Ecto neural progenitor cell (in vitro differentiated cells): ENCODE measurements at regions not wholly inside any gene's neighbourhood (a gene's known extent, or its start where the extent isn't known, plus 50 kb on each side); places are given as distances from the start of the nearest gene placed in this dataset.
"Not testable (repeated sequence)": the region's sequence is repeated elsewhere in the genome, so short reads cannot be mapped to it uniquely, and the experiment has no call there.

Source experiments
- DNase-seq: peaks from one replicate; pipeline ENCODE4 v3.0.0-alpha.2; 2018; ENCODE audit warnings: low spot score

DNA sequence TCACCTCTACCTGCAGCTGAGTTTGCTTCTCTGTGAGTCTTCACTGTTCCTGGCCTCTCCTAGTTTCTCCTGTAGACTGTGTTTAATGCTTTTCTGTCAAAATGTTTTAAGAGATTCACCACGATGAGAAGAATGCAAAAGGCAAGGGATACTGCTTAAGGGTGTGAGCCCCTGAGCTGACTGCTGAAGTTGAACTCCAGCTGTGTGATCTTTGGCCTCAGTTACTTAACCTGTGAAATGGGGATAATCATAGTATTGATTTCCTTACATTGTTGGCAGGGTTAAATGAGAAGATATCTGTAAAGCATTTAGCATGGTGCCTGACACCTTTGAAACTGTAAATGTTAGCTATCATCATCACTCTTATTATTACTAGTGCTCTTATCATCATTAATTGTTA is 230.2 kb upstream of the MYLIP start:
- DNase-seq, result no peak

DNA sequence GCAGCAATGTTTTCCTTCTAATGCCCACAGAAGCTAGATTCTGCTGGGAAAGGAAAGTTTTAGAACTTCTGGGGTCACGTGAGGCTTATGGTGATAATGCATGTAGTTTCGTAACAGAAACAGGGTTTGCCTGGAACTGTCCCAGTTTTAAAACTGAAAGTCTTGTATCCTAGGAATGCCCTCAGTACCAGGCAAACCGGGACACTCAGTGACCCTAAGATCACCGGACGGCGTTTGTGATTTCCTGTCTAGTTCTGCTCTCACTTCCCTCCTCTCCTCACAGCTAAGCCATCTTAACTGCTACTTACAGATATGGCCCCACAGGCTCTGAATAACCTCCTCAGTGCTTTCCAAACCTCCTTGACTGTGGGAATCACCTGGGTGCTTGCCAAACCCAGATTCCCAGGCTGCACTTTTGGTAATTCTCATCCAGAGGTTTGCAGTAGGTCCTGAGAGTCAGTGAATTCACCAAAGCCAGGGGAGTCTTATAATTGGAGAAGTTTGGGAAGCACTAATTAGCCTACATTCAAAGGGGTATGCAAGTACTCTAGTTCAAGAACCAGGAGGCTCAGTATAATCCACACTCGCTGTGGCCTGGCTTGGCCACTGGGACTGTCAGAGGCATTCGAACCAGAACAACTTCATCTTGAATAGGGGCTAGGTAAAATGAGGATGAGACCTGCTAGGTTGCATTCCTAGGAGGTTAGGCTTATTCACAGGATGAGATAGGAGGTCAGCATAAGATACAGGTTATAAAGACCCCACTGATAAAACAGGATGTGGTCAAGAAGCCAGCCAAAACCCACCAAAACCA is 231.6 kb upstream of the MYLIP start:
- no peak for DNase-seq

DNA sequence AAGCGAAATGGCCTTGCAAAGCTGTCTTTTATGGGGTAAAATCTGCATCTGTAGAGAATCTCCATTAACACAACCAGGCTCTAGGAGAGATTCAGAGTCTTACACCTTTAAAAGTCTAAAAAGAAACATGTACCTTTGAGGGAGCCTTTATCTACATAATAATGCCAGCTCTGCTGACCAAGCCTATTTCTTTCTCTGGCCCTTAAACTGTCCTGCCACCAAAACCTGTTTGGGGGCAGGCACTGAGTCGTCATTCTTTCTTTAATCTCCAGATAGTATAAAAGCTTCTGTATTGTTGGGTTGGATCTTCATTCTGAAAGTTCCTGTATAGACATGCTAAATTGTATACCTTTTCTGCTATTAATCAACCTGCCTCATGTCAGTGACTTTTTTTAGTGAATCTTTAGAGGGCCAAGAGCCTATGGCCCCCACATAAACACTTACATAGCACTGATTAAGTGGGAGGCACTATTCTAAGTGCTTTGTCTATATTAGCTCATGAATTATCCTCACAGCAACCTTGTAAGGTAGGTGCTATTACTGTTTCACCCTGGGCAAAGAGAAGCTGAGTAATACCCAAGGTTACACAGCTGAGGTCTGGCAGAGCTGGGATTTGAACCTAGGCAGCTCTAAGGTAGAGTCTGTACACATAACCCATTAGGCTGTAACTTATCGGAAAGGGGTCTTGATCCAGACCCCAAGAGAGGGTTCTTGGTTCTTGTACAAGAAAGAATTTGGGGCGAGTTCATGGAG is 232.3 kb upstream of the DTNBP1 start:
- no peak for DNase-seq

DNA sequence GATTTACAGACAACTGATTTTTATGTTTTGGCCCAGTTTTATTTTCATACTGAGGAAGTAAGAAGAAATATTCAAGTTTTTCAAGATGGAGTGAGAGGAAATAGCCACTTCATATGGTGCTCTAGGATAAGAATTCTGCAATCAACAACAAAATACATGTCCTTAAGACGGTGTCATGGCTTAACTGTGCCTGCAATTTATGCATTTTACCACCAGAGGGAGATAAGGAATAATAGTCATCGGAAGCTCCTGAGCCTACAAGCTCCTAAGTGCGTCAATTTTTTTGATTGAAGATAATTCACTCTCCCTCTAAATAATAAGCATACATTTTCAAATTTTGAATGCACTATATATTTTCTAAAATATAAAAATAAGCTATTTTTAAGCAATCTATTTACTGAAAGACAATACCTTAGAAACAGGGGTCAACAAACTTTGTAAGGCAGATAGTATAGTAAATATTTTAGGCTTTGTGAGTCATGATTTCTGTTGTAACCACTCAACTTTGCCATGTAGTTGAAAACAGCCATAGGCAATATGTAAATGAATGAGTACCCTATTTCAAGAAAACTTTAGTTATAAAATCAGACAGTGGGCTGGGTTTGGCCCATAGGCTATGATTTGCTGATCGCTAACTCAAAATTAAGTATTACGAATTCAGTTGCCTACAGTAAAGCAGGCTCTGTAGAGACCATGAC is 230.9 kb upstream of the DTNBP1 start:
- DNase-seq, result no peak

DNA sequence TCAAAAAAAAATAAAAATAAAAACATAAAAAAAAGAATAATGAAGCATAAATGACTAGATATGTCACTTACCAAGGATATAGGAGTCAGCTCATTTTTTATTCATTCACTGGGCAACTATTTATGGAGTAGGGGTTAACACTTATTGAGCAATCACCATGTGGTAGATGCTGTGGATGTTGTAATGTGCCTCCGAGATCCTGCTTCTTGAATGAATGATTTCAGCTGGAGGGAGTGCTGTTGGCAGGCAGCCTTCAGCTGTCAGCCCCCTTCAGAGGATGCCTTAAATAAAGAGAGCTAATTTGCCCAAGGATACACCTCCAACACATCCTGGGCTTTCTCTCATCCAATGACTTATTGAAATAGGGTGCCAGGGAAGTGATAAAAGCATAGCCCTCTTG is 229.5 kb upstream of the DTNBP1 start:
- no peak for DNase-seq

DNA sequence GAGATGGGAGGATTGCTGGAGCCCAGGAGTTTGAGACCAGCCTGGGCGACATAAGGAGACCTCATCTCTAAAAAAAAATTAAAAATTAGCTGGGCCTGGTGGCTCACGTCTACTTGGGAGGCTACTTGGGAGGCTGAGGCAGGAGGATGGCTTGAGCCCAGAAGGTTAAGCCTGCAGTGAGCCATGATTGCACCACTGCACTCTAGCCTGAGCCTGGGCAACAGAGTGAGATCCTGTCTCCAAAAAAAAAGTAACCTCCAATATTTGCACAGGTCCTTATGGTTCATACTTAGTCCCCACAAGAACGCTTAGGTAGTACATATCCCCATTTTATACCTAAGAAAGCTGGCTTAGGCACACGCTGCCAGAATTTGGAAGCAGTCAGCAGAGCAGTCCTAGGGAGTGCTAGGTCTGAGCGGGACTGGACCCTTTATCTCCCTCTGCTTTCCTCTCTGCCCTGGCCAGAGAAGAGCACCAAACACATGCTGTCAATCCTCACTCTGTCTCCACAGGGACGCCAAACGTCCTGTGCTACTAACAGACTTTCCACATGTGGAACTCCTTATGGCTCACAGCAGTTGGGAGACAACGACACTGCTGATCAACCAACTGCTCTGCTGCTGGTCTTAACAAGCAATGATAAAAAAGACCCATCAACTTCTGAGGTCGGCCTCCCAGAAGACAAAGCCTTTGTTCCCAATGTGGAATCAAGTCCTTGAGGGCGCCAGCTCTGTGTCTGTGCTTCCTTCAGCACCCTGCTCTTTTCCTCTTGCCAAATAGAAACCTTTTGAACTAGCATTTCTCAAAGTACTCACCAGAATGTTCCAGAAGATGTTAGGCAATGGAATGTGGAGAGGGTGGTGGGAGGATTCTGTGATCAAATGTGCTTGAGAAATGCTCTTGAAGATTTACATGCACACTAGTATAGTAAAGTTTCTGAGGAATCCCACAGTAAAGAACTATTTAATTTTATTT is 226.3 kb upstream of the DTNBP1 start:
- no peak for DNase-seq

DNA sequence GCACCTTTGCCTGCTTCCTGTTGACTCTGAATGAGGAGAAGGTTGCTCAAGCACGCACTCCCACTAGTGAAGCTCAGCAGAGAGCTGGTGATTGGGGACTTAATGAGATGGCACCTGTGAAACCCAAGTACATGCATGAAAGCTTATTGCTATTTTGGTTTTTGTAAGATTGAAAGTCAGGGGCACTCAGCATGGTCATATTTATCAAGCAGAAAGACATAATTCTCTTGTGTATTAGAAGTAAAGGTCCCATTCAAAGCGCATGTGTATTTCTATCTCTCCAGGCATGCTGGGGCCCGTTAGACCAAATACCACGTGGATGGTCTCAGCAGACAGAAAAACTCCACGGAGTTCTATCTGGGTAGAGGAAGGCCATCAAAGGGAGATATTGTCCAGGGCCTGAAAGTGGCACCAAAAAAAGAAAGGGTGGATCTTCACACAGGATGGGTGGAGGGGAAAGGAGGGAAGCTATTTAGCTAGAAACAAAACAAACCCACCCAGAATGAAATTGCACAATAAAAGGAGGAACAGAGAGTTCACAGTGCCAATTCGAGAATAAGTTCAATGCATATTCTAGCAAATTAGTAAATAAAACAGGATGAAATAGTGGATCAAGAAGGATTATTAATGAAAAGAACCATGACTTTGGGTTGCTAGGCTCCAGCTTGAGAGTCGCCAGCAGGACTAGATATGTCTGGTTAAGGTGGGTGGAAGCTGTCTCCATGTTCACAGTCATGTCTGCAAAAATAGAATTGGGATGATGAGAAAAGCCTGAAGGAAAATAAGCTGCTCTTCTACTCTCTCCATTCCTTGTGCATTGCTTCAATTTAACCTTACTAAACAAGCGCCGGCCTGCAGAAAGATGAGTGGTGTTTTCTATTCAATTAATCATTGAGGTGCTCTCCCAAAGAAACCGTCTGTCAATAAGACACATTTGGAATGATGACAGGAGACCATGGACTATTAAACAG is 224.9 kb upstream of the DTNBP1 start:
- DNase-seq, result no peak

DNA sequence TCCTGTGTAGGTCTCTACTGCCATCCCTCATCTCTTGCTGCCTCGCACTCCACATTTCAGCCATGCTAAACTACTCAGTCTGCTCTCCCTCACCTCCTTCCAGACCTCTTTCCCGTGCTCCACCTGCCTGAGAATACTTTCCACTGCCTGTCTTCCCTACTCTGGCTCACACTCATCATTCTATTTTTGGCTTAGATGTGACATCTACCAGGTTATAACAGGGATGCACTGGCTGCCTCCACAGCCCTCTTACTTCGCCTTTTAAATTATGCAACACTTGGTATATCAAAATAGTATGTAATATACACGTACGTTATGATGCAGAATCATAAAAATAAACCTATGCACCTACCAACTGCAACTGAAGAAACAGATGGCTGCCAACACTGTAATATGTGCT is 222.8 kb upstream of the DTNBP1 start:
- DNase-seq, result no peak

DNA sequence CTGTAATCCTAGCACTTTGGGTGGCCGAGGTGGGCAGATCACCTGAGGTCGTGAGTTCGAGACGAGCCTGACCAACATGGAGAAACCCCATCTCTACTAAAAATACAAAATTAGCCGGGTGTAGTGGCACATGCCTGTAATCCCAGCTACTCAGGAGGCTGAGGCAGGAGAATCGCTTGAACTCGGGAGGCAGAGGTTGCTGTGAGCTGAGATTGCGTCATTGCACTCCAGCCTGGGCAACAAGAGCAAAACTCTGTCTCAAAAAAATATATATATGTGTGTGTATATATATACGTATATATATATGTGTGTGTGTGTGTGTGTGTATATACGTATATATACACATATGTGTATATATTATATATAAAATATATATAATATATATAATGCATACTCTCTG is 220.8 kb upstream of the DTNBP1 start:
- not testable (repeated sequence) for DNase-seq

DNA sequence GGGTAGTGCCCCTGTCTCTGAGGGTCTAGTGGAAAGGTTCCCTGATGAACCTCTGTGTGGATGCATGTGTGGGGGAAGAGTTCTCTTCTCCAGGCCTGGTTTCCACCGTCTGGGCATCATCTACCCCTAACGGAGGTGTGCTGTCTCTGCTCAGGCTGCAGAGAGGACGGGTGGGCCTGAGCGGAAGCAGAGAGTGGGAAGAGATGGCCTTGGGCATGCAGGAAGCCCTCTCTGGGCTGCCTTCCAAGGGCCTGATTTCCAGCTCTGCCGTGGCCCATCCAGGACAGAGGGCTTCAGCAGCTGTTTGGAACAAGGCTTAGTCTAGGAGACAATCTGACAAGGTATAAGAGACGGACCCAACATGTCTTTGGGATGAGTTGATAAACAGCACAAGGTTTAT is 220.1 kb upstream of the DTNBP1 start:
- no peak for DNase-seq

DNA sequence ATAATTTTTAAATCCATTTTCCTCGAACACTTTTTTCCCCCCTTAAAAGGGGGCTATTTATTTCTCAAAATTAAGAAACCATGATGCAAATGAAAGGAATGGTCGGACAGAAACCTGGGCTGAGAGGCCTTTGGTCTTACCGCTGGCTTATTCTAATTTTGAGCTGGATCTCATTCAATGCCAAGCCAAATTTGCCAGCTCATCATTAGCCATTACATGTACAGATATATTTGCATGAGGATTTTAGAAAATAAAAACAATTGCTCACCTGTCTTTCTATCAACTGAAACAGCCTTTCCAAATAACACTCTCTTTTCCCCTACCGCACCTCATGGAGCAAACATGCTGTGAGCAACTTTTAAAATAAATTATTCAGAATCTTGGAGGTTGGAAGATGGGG is 219.5 kb upstream of the DTNBP1 start:
- no peak for DNase-seq

DNA sequence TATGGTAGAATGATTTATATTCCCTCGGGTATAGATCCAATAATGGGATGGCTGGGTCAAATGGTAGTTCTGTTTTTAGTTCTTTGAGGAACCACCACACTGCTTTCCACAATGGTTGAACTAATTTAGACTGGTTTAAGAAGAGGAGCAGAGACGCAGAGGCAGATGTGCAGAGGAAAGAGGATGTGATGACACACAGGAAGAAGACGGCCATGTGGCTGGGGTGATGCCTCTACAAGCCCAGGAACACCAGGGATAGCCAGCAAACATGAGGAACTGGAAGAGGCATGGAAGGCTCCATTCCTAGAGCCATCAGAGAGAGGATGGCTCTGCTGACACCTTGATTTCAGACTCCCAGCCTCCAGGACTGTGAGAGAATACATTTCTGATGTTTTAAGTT is 218.3 kb upstream of the DTNBP1 start:
- DNase-seq, result no peak

DNA sequence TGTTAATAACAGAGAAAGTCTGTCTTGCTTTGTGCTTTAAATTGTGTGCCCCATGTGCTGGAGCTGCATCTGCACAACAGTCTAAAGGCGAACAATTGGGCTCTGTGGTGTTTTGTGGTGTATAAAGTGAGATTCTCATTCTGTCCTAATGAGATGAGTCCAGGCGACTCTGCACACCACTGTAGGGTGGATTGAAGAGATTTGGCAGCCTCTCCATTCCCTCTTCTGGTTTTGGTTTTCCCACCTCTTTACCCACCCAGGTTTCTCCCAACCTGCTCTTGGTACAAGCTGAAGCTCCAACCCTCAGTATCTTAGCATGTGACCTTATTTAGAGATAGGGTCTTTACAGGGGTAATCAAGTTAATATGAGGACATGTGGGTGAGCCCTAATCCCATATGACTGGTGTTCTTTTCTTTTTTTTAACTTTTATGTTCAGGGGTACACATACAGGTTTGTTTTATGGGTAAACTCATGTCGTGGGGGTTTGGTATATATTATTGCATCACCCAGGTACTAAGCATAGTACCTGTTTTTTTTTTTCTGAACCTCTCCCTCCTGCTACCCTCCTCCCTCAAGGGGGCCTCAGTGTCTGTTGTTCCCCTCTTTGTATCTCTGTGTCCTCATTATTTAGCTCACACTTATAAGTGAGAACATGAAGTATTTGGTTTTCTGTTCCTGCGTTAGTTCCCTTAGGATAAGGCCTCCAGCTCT is 217.6 kb upstream of the DTNBP1 start:
- no peak for DNase-seq

DNA sequence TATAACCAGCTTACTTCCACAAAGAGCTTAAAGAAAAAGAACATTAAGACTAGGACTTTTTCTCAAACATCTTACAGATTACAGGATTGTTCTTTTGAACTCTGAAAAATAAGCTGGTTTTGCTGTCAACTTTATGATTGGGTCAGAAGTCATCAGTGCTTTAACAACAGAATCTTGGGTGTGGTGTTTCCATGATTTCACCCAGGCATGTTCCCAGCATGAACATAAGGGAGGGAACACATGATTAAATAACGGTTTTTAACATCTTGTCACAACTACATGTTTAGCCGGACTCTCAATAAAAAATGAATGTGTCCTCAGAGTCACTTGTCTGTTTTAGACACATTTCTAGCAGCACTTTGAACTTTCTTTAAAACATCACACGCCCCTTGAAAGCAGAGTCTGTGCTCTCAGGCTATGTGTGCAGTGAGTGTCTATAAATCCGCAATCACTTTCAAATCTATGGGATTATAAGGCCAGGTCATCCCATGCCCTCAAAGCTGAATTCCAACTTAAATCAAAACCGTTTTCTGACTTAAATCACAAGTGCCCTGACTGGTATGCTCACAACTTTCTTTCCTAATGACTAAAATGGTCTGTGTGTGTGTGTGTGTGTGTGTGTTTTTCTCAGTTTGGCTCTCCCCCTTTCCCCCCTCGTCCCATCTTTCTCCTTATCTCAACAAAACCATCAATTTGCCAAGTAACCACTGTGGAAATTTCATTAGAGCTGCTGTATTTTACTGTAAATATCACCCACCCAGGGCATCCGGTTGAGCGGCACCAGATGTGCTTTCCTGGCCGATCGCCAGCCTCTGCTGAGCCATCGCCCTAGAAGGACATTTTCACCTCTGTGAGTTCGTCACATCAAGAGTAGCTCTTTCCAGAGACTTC is 216.8 kb upstream of the DTNBP1 start:
- DNase-seq, result no peak

DNA sequence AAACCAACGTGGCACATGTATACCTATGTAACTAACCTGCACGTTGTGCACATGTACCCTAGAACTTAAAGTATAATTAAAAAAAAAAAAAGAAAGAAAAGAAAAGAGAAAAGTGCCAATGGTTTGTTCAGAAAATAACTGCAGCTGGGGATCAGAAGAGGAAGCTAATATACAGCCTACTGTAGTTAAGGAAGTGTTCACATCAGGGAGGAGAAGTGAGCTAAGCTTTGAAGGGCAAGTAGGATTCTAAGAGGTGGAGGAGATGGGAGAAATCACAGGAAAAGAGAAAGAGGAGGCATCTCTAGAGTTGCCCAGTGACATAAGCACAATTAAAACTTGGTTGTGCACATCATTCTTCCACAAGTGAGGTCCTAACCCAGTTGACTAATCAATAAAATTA is 214.4 kb upstream of the DTNBP1 start:
- DNase-seq, result no peak

DNA sequence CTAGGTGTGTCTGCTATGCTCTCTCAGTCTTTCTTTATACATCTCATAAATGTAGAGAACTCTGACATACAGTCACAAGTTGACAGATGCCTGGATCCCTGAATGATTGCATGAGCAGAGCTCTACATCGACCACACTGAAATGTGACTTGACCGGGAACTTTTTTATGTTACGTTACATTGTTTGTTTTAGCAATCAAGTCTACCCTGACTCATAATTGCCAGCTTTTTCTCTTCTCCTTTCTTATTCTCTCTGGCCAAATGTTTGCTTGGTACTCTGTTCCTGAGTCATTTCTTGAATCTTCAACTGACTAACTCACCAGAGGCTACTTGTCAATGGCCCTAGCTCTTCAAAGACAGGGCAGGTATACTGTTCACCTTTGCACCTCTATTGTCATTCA is 213.6 kb upstream of the DTNBP1 start:
- no peak for DNase-seq

DNA sequence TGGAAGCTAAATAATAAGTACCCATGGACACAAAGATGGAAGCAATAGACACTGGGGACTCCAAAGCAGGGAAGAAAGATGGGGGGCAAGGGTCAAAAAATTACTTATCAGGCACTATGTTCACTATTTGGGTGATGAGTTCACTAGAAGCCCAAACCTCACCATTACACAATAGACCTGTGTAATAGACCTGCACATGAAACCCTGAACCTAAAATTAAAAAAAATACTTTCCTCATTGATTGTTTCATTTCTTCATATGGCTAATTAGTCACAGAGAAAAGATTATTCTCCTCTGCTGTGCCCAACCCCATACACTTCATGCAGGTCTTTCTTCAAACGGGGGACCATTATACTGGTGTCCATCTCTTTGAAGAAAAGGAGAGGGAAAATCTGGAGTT is 213.0 kb upstream of the DTNBP1 start:
- DNase-seq, result no peak

DNA sequence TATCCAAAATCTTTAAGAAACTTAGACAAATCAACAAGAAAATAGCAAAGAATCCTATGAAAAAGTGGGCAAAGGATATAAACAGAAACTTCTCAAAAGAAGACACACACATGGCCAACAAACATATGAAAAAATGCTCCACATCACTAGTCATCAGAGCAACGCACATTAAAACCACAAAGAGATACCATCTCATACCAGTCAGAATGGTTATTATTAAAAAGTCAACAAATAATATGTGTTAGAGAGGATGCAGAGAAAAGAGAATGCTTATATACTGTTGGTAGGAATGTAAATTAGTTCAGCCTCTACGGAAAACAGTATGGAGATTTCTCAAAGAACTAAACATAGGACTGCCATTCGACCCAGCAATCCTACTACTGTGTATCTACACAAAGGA is 212.0 kb upstream of the DTNBP1 start:
- no peak for DNase-seq

DNA sequence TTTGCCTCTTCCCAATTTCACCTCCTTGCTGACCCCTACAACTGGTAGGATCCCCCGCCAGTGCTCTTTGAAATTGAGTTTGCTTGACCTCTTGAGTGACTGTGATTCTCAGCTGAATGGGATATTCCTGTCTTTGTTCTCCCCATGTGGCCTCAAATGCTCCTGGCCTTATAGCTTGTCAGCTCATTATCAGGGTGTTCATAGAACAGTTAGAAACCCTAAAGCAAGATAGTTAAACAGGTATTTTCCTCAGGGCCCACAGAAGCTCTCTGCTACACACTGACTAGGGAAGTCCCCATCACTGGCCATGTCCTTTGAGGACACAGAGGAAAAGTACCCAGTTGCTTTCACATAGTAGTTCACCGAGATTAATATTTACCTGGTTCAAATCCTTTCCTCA is 211.5 kb upstream of the DTNBP1 start:
- DNase-seq, result no peak
